Smooth muscle cell (in vitro differentiated cells): ENCODE measurements at regions not wholly inside any gene's neighbourhood (a gene's known extent, or its start where the extent isn't known, plus 50 kb on each side); places are given as distances from the start of the nearest gene placed in this dataset.

Experiments used
- DNase-seq: peaks from one replicate; lab custom pipeline; 2025; ENCODE audit not compliant: unreplicated experiment; lab: John Stamatoyannopoulos, UW
- H2AFZ ChIP-seq: fragments of 200-600 bp; sonication (generic); 2 replicates; pipeline ENCODE4 v1.6.0; 2016; ENCODE audit warnings: antibody characterized with exemption, low read depth, mild to moderate bottlenecking
- H3F3A ChIP-seq: fragments of 200-600 bp; sonication (generic); 2 replicates; pipeline ENCODE4 v1.6.0; 2017; ENCODE audit warnings: antibody characterized with exemption, low read depth
- H3K27ac ChIP-seq: fragments of 200-600 bp; sonication (generic); 2 replicates; pipeline ENCODE4 v1.5.1; 2016; ENCODE audit warnings: low read depth, mild to moderate bottlenecking
- H3K27me3 ChIP-seq: fragments of 200-600 bp; sonication (generic); 2 replicates; pipeline ENCODE4 v1.6.1; 2016; ENCODE audit warnings: low read depth, mild to moderate bottlenecking
- H3K36me3 ChIP-seq: fragments of 200-600 bp; sonication (generic); 2 replicates; pipeline ENCODE4 v1.5.1; 2016; ENCODE audit warnings: low read depth
- H3K4me1 ChIP-seq: fragments of 200-600 bp; sonication (generic); 2 replicates; pipeline ENCODE4 v1.5.1; 2016; ENCODE audit warnings: low read depth
- H3K4me2 ChIP-seq: fragments of 200-600 bp; sonication (generic); 2 replicates; pipeline ENCODE4 v1.6.0; 2016; ENCODE audit warnings: mild to moderate bottlenecking
- H3K4me3 ChIP-seq: fragments of 200-600 bp; sonication (generic); 2 replicates; pipeline ENCODE4 v1.5.1; 2016; ENCODE audit warnings: mild to moderate bottlenecking
- H3K79me2 ChIP-seq: fragments of 200-600 bp; sonication (generic); 2 replicates; pipeline ENCODE4 v1.6.0; 2016; ENCODE audit warnings: low read depth, mild to moderate bottlenecking
- H3K9ac ChIP-seq: fragments of 200-600 bp; sonication (generic); 2 replicates; pipeline ENCODE4 v1.6.0; 2016; ENCODE audit warnings: low read depth
- H3K9me3 ChIP-seq: fragments of 200-600 bp; sonication (generic); replicated peaks from 2 replicates; pipeline ENCODE4 v1.5.1; 2016; ENCODE audit warnings: low read depth
- H4K20me1 ChIP-seq: fragments of 200-600 bp; sonication (generic); 2 replicates; pipeline ENCODE4 v1.6.0; 2016; ENCODE audit warnings: low read depth
- WGBS: methylation state at CpG from one replicate; pipeline ENCODE4 v1.1.7; 2016; ENCODE audit warnings: low lambda C conversion rate; 5-methylcytosine and 5-hydroxymethylcytosine counted together
- TF ChIP-seq, protein P1 (sequence below): fragments of 200-600 bp; sonication (generic); IDR thresholded peaks from 2 replicates; pipeline ENCODE4 v1.5.1; 2017; ENCODE audit warnings: borderline replicate concordance, mild to moderate bottlenecking, antibody characterized with exemption; ENCODE audit not compliant: insufficient read depth, poor library complexity, severe bottlenecking

DNA sequence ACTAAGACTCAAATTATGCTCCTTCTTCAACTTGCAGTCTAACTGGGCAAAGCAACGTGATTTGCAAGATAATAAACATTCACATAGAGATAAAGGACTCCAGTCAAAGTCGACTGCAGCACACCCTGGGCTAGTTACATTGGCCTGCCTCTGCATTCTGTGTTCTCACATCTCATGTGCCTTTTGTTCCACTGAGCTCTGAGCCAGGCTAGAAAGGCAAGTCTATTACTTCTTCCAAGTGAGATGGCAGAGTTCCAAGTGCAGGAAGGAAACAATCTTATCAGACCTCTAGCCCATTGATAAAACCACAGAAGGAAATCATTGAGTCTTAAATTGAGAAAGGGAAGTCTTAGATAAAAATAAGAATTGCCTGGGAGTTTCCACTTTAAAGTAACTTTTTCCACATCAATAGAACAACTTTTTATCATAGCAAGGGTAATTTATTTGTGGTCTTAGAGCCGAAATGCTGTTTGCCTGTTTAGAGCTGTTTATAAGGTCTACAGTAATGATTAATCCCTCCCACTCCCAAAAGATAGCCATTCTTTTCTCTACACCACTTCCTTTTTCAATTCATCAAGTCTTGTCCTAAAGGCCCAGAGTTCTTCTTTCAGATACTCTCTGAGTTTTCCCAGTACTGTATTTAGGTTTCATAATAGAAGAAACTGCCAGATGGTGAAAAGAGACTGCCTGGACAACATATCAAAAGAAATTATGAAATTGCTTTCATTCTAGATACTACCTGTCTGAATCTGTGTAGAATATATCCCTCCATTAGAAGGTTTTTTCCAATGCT is 200.2 kb downstream of the GUCY2F start:
- no peaks in the 10 kb centered on the region for H3K36me3 ChIP-seq
- no peaks in the 10 kb centered on the region for H3K9me3 ChIP-seq
- 14% methylated on average over 3 of the region's 3 CpGs for WGBS
- no peak overlapping the region for H2AFZ ChIP-seq
- H3K4me1 ChIP-seq = no peaks in the 10 kb centered on the region
- H3K9ac ChIP-seq = no peak overlapping the region
- H3K27me3 ChIP-seq = no peaks in the 10 kb centered on the region
- peak overlapping the region; percentile 54 for H3K4me2 ChIP-seq
- H3K27ac ChIP-seq = no peak overlapping the region
- TF ChIP-seq, protein P1, sequence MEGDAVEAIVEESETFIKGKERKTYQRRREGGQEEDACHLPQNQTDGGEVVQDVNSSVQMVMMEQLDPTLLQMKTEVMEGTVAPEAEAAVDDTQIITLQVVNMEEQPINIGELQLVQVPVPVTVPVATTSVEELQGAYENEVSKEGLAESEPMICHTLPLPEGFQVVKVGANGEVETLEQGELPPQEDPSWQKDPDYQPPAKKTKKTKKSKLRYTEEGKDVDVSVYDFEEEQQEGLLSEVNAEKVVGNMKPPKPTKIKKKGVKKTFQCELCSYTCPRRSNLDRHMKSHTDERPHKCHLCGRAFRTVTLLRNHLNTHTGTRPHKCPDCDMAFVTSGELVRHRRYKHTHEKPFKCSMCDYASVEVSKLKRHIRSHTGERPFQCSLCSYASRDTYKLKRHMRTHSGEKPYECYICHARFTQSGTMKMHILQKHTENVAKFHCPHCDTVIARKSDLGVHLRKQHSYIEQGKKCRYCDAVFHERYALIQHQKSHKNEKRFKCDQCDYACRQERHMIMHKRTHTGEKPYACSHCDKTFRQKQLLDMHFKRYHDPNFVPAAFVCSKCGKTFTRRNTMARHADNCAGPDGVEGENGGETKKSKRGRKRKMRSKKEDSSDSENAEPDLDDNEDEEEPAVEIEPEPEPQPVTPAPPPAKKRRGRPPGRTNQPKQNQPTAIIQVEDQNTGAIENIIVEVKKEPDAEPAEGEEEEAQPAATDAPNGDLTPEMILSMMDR = no peak
- H3K4me3 ChIP-seq = no peak overlapping the region
- no peaks in the 10 kb centered on the region for H3K79me2 ChIP-seq
- no peaks in the 10 kb centered on the region for H3F3A ChIP-seq
- H4K20me1 ChIP-seq = no peaks in the 10 kb centered on the region
- no peak for DNase-seq

DNA sequence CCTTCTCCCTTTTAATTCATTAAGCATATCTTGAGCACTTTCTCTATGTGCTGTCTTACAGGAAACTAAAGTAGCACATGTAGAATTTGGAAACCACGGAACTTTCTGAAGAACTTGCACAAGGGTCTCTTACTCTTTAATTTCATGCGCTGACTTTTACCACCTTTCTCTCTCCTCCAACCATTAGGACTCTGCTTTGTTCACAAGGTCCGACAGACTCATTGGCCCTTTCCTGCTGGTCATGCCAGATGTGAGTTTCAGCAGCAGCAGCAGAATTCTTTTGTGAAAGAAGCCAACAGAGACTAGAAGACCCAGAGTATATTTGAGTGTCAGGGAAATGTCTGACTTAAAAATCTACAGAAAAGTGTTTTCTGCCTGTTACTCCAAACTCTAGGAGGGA is 207.1 kb downstream of the GUCY2F start:
- Histone ChIP-seq H4K20me1 (no peaks in the 10 kb centered on the region), H3K27ac (no peak overlapping the region), H2AFZ (no peak overlapping the region), H3K9ac (no peak overlapping the region), H3K27me3 (no peaks in the 10 kb centered on the region), H3F3A (no peaks in the 10 kb centered on the region), H3K36me3 (no peaks in the 10 kb centered on the region), H3K4me1 (no peaks in the 10 kb centered on the region), H3K79me2 (no peaks in the 10 kb centered on the region), H3K4me3 (no peak overlapping the region), H3K4me2 (no peak overlapping the region), H3K9me3 (no peaks in the 10 kb centered on the region)
- 91% methylated on average over 3 of the region's 3 CpGs for WGBS
- TF ChIP-seq, protein P1 = no peak
- DNase-seq = no peak

DNA sequence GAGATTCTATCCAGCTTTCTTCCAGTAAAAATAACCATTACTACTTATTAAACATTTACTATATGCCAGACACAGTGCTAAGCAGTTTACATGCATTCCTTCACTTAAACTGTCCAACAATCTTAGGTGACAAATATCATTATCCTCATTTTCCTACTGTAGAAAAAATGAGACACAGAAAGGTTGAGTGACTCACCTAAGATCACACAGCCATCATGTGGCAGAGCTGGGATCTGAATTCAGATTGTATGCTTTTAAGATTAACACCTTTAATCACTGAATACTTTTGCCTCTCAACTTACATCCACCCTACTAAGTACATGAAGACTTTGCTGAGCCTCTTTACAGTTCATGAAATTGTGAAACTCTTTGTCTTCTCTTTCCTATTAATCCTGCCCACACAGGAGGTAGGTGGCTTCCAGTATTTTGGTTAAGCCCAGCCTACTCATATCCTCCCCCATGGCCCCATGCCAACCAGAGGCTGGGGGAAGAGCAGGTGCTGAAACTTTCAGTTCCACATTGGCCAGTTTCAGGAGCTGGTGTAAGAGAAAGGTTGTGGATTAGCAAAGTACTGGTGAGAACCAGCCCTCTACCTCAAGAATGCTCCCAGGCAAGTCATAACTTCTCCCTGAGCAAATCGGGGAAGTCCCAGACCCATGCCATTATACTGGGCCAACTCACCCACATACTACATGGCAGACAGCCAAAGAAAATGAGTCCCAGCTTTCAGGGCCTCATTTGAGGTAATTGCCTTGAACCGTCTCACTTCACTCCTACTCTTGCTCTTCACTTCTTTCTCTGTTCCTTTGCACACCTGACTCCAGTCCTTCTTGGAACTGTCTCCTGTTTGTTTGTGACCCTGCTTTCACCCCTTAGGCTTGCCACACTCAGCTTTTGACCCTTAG is 211.1 kb downstream of the GUCY2F start:
- Histone ChIP-seq H3K4me1 (no peaks in the 10 kb centered on the region), H3K36me3 (no peaks in the 10 kb centered on the region), H2AFZ (no peak overlapping the region), H3K79me2 (no peaks in the 10 kb centered on the region), H3K4me3 (no peak overlapping the region), H4K20me1 (no peaks in the 10 kb centered on the region), H3K27ac (peak overlapping the region; percentile 17), H3K9ac (no peak overlapping the region), H3F3A (no peaks in the 10 kb centered on the region), H3K9me3 (no peaks in the 10 kb centered on the region), H3K4me2 (no peak overlapping the region), H3K27me3 (no peaks in the 10 kb centered on the region)
- no peak for DNase-seq
- TF ChIP-seq, protein P1 = no peak
- 49% methylated on average over 2 of the region's 2 CpGs for WGBS
